ENCODE measurements at regions not wholly inside any gene's neighbourhood (a gene's known extent, or its start where the extent isn't known, plus 50 kb on each side); places are given as distances from the start of the nearest gene placed in this dataset.

- H3K4me3 ChIP-seq (ENCODE audit: low read depth, low read length) = no peak overlapping the region
- no peak for DNase-seq (ENCODE audit: low read depth)
- no peak for TF ChIP-seq CTCF (IDR thresholded peaks at IDR 0.05; ENCODE audit: insufficient read depth, low read depth, low read length, missing control alignments)
Measured at GRCh38 chr1:207218512-207219362, 102.7 kb upstream of the CD55 start.

GRCh38 chr1:207219979-207220889 lies 101.2 kb upstream of the CD55 start:
- TF ChIP-seq CTCF (IDR thresholded peaks at IDR 0.05; ENCODE audit: insufficient read depth, low read depth, low read length, missing control alignments) = no peak
- no peak overlapping the region for H3K4me3 ChIP-seq (ENCODE audit: low read depth, low read length)
- no peak for DNase-seq (ENCODE audit: low read depth)

- DNase-seq (ENCODE audit: low read depth) = no peak
- H3K4me3 ChIP-seq (ENCODE audit: low read depth, low read length) = no peak overlapping the region
- no peak for TF ChIP-seq CTCF (IDR thresholded peaks at IDR 0.05; ENCODE audit: insufficient read depth, low read depth, low read length, missing control alignments)
Measured at GRCh38 chr1:207221934-207222351, 99.5 kb upstream of the CD55 start.

- TF ChIP-seq CTCF (IDR thresholded peaks at IDR 0.05; ENCODE audit: insufficient read depth, low read depth, low read length, missing control alignments) = no peak
- DNase-seq (ENCODE audit: low read depth) = no peak
Measured at GRCh38 chr1:207223162-207223561, 98.3 kb upstream of the CD55 start.

GRCh38 chr1:207224666-207225065 lies 96.8 kb upstream of the CD55 start:
- TF ChIP-seq CTCF (IDR thresholded peaks at IDR 0.05; ENCODE audit: insufficient read depth, low read depth, low read length, missing control alignments) = no peak
- no peak for DNase-seq (ENCODE audit: low read depth)
- H3K4me3 ChIP-seq (ENCODE audit: low read depth, low read length) = no peak overlapping the region

More at GRCh38 chr1:207223162-207223561, 98.3 kb upstream of the CD55 start:
- H3K4me3 ChIP-seq (ENCODE audit: low read depth, low read length) = no peak overlapping the region

- no peak overlapping the region for H3K4me3 ChIP-seq (ENCODE audit: low read depth, low read length)
- TF ChIP-seq CTCF (IDR thresholded peaks at IDR 0.05; ENCODE audit: insufficient read depth, low read depth, low read length, missing control alignments) = no peak
Measured at GRCh38 chr1:207227131-207227630, 94.3 kb upstream of the CD55 start.

More at GRCh38 chr1:207227131-207227630, 94.3 kb upstream of the CD55 start:
- no peak for DNase-seq (ENCODE audit: low read depth)

Measured in GM12865 (cell line).